GM12872 (cell line): ENCODE measurements at regions not wholly inside any gene's neighbourhood (a gene's known extent, or its start where the extent isn't known, plus 50 kb on each side); places are given as distances from the start of the nearest gene placed in this dataset.

Source experiments
- CTCF ChIP-seq: IDR thresholded peaks from 3 replicates; pipeline ENCODE4 v1.5.1; 2011; ENCODE audit warnings: low read depth, mild to moderate bottlenecking, low read length, moderate library complexity; ENCODE audit not compliant: insufficient read depth

- no peak for TF ChIP-seq CTCF
Observed at GRCh38 chr11:116468699-116469098, 304.1 kb downstream of the BUD13 start.

GRCh38 chr11:116467823-116468222 is 305.0 kb downstream of the BUD13 start:
- no peak for TF ChIP-seq CTCF

- TF ChIP-seq CTCF: no peak
Observed at GRCh38 chr11:116466801-116467200, 306.0 kb downstream of the BUD13 start.

GRCh38 chr11:116466191-116466590 is 306.6 kb downstream of the BUD13 start:
- no peak for TF ChIP-seq CTCF

- TF ChIP-seq CTCF: no peak
Observed at GRCh38 chr11:116465056-116465455, 307.7 kb downstream of the BUD13 start.

GRCh38 chr11:116461789-116462188 is 311.0 kb downstream of the BUD13 start:
- TF ChIP-seq CTCF: no peak

GRCh38 chr11:116460156-116460920 is 312.4 kb downstream of the BUD13 start:
- no peak for TF ChIP-seq CTCF
